Activated CD4-positive, alpha-beta T cell treated with anti-CD3 and anti-CD28 coated beads, Interleukin-2, amount 50 U/mL, for 16 hours (primary cell): ENCODE measurements at regions not wholly inside any gene's neighbourhood (a gene's known extent, or its start where the extent isn't known, plus 50 kb on each side); places are given as distances from the start of the nearest gene placed in this dataset.

Experiments
- DNase-seq: peaks from one replicate; pipeline ENCODE4 v3.0.0-alpha.2; 2020

DNA sequence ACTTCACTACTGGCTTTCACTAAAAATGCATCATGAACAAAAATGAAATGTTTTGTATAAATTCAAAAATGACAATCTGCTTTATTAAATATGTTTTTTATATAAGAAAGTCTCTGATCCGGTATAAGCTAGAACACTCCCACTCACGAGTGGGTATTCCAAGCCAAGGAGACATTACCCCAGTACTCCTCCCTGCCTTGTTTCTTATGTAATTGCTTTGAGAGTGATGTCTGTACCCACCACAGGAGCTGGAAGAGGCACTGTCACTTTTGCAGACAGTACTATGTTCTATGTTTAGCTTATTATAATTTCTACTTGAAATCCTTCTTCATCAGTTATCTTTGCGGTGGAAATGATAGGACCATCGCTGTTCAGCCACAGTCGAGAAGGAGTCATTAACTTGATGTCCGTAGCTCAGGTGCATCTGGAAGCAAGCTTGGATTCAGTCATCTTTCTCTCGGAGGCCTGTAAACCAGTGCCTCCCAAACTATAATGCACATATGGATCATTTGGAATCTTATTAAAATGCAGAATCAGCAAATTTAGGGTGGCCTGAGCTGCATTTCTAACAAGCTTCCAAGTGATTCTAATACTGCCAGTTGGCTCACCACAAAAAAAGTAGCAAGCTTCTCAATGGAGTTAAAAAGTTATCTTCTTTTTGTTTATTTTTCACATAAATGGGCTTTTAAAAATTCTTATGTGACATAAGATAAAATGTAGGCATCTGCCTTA lies 396.4 kb downstream of the GRIA2 start:
- DNase-seq: no peak

DNA sequence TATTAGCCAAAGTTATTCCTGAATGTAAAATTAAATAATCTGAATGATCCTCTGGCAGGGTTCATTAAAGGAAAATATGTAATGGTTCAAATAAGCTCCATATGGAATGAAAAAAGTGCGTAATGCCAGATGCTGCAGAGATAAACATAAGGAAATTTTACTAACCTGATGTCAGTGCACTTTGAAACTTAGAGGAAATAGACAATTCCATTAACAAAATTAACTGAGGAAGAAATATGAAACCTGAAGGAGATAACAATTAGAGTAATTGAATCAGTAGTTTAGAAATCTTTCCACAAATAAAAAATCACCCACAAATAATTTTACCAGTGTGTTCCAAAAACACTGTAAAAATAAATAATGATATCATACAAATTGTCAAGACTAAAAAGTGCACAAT lies 387.5 kb downstream of the GRIA2 start:
- DNase-seq: no peak

GRCh38 chr4:157600583-157600982 lies 380.1 kb downstream of the GRIA2 start:
- no peak for DNase-seq

DNA sequence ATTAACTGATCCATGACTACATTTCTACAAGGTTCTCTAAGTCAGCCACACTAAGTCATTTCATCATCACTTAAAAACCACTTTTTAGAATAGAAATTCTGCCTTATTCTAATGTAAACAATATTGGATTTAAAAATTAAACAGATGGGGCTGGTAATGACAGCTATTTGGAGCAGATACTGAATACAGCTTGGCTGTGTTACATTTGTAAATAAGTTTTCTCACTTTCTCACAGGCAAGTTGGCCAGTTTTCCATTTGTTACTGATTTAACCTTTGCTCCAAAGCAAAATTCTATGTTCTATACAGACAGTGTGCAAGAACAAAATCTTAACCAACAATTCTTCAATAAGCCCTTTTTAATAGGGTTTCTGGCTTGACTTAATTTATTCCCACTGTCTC lies 370.7 kb downstream of the GRIA2 start:
- DNase-seq: no peak

- no peak for DNase-seq
Observed at GRCh38 chr4:157590679-157591078, 370.2 kb downstream of the GRIA2 start.

- no peak for DNase-seq
Observed at GRCh38 chr4:157587681-157588423, 367.3 kb downstream of the GRIA2 start.

DNA sequence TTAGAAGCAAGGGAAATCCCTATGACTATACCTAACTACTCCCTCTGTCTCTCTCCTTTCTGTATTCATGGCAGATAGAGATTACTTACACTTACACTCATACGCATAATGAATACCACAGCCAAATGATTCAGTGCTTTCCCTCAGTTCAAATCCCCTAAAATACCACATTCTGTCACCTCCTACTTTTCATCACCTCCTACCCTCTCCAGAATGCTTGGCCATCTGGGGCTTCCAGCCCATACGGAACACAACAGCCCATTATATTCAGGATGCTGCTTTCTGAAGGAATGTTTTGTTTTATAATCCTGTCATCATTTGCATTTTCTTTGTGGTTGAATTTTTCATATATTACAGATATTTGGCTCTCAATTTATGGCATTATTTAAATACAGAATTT lies 361.6 kb downstream of the GRIA2 start:
- no peak for DNase-seq

DNA sequence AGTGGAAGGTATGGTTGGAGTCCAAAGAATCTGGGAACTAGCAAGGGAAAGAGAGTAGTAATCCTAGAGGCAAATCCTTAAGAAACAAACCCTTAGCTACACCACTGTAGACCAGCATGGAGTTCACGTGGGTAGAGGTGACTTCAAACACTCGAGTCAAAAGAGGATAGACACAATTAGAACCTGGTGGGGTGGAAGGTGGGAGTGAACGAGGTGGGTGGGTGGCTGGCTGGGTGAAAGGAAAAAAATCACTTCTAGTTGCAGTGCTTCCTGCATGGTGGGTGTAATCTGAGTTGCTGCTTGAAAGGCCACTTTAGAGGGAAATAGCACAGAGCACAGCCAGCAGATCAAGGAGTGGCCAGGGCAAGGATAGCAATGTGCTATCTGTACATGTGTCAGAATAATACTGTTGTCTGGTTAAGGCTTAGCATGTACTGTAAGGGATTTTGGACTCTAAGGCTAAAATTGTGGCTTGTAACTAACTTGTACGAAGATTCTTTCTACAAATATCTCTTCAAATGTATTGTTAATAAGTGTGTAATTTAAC lies 356.2 kb downstream of the GRIA2 start:
- no peak for DNase-seq

DNA sequence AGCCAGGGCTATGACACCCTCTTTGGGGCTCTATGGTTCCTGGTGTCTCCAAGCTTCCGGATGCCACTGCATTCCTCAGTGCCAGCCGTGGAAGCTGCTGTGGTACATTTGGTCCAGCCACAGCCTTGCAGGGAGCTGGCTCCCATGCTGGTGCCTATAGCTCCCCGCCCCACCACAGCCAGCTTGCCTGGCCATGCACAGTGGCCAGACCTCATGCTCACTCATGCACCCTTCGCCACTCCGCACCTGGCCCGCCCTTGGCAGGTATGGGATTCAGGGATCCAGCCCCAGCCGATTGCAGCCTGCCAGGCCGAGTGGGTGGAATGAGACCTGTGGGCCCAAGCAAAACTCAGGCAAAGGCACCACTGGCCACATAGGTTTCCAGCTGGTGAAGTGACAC lies 354.8 kb downstream of the GRIA2 start:
- no peak for DNase-seq

DNA sequence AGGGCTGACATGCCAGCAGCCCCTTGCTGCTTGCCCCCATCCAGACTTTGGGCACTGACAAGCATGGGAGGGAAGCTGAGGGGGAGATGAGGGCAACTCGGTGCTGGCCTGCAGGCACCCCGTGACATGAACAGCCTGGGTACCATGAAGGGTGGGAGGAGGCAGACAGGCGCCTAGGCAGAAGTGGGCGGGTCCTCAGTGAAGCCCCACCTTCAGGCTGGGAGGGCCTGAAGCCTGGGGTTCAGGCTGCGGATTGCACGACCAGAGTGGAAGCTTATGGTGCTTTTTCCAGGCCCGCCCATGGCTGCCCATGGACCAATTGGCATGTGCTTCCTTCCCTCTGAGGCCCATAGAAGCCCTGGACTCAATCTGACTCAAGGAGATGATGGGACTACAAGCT lies 354.1 kb downstream of the GRIA2 start:
- DNase-seq: no peak

DNA sequence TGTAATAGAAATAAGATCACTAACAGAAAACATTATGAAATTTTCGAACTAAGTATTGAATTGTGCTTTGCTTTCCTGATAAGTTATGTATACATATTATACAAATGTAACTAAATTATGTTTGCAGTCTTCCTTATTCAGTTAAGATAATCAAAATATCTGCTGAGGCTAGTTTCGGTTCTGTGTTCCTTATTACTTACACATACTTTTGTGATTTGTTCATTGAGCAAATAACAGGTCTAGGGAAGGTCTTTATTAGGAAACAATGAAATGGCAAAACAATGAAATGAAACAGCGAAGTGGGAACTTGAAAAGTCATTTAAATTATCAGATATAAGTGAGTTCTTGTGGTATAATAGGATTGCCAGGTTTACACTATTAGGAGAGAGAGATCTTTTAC lies 352.4 kb downstream of the GRIA2 start:
- DNase-seq: no peak

- no peak for DNase-seq
Observed at GRCh38 chr4:157572284-157572683, 351.8 kb downstream of the GRIA2 start.

DNA sequence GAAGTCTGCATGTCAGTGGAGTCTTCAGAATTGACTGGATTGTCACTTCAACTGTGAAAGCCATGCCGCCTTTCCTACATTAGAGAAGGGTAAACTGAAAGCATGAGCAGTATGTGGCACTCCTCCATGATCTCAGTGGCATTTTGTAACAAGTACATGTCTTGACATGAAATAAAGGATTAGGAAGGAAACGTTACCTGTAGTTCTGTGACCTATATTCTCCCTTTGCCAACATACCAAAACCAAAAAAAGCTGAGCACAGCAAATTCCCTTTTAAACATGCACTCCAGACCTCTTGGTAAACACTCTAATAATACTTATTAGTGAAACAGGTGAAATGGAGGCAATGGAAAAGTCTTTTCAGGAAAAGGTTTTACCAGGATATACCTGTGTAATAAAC lies 344.2 kb downstream of the GRIA2 start:
- DNase-seq: no peak

- DNase-seq: no peak
Observed at GRCh38 chr4:157564218-157564617, 343.7 kb downstream of the GRIA2 start.

GRCh38 chr4:157558016-157558415 lies 337.5 kb downstream of the GRIA2 start:
- no peak for DNase-seq

- DNase-seq: no peak
Observed at GRCh38 chr4:157550028-157550427, 329.5 kb downstream of the GRIA2 start.

- no peak for DNase-seq
Observed at GRCh38 chr4:157527954-157528353, 307.4 kb downstream of the GRIA2 start.

DNA sequence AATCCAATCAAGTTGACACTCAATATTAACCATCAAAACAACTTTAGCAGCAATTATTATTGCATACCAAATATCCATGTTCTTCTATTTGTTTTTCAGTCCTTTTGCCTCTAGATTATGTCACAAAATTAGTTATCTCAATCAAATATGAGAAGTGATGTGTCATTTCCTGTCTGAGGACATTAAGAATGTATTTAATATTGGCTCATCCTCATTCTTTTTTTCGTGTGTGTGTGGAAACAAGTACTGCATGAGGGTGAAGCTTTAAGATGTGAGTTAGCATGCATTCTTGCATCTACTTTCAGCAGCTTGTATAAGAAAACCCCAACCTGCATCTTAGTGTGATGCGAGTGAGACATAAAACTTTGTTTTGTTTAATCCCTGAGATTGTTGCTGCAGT lies 301.4 kb downstream of the GRIA2 start:
- DNase-seq: no peak

DNA sequence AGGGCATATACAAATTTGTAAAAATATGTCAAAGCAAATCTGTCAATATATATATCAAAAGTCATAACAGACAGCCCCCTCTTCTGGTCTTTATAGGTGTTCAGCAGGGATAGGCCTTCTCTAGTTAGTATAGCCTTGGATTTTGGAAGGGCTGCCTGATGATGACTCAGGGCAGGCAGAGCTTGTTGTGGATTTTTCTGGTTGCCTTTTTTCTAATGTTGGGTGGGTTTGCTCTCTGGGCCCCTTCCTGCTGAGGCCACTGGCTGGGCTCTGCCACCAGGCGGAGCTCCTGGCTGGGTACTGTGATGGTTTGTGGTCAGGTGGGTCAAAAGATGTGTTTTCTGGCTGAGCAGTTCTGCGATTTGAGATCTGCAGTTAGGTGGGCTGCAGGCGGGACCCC lies 294.2 kb downstream of the GRIA2 start:
- no peak for DNase-seq

GRCh38 chr4:157509341-157509740 lies 288.8 kb downstream of the GRIA2 start:
- no peak for DNase-seq

GRCh38 chr4:157502656-157503055 lies 282.1 kb downstream of the GRIA2 start:
- DNase-seq: no peak

- no peak for DNase-seq
Observed at GRCh38 chr4:157459785-157460184, 239.3 kb downstream of the GRIA2 start.

GRCh38 chr4:157447195-157447594 lies 226.7 kb downstream of the GRIA2 start:
- DNase-seq: no peak

GRCh38 chr4:157444014-157444413 lies 223.5 kb downstream of the GRIA2 start:
- no peak for DNase-seq
